Thyroid gland (tissue), 4 donors: ENCODE measurements at regions not wholly inside any gene's neighbourhood (a gene's known extent, or its start where the extent isn't known, plus 50 kb on each side); places are given as distances from the start of the nearest gene placed in this dataset.

Experiments used
- CTCF ChIP-seq, 6 experiments: fragments of 200-600 bp in 3 of 6; fragments of 450-650 bp in 3 of 6; sonication (generic) in 3 of 6; IDR thresholded peaks; one replicate each; pipeline ENCODE4 v1.5.1; 2016 to 2019; ENCODE audit warnings: antibody characterized with exemption in 6 of 6, mild to moderate bottlenecking in 2 of 6, inconsistent platforms in 1 of 6, moderate library complexity in 1 of 6
- POLR2A ChIP-seq, 2 donors: fragments of 450-650 bp; IDR thresholded peaks; one replicate each; pipeline ENCODE4 v1.6.1; 2017; ENCODE audit warnings: antibody characterized with exemption in 2 of 2, mild to moderate bottlenecking in 2 of 2, moderate library complexity in 1 of 2

- TF ChIP-seq CTCF (IDR thresholded peaks at IDR 0.05) (no peak), POLR2A (IDR thresholded peaks at IDR 0.05) (no peak)
These were observed 230.5 kb downstream of the FGF9 start for GRCh38 chr13:21901336-21901735.
